NCI-H524 (cell line): ENCODE measurements at regions not wholly inside any gene's neighbourhood (a gene's known extent, or its start where the extent isn't known, plus 50 kb on each side); places are given as distances from the start of the nearest gene placed in this dataset.

ENCODE experiments used
- DNase-seq, 2 experiments: peaks; one replicate each; lab custom pipeline; 2025; lab: John Stamatoyannopoulos, UW

DNA sequence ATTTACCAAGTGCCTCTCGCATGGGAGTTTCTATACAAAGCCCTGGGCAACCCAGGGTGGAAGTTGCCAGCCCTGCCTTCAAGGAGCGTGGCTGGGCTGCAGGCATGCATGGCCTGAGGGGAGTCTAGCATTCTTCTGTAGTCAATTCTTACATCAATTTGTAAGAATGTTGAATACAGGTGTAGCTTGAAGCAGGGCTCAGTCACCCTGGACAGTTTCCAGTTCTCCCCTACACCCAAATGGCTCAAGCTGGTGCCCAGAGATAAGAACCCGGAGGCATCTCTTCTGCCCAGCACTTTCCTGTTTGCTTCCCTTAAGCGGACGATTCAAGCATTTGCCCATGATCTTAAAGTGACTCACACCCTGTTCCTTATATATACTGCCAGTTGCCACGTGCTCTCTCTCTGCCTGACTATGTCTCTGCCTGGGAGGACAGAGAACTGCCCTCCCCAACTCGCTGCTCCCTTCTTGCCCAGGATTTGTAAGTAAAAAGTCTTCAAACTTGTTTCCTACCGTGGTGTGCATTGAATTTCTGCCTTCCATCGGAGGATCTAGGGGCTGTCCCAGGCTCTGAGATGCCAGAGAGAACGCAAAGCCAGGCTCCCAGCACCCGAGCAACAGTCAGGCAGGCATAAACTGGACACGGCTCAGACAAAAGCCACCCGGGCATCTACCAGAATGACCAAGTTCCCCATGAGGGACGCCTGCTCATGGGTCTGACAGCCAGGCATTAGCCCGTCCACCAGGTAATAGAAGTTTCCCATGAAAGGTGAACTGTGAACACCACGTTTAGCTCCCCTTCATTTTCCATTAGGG is 50.9 kb upstream of the AJAP1 start:
- no peak for DNase-seq
